H1 (cell line): ENCODE measurements at regions not wholly inside any gene's neighbourhood (a gene's known extent, or its start where the extent isn't known, plus 50 kb on each side); places are given as distances from the start of the nearest gene placed in this dataset.

Source experiments
- ASH2L ChIP-seq: fragments of 200-600, 300-600 bp; sonication (generic); IDR thresholded peaks from one replicate; pipeline ENCODE4 v1.7.1; 2017; ENCODE audit warnings: low read length
- BCL11A ChIP-seq, 2 experiments: IDR thresholded peaks; one replicate each; pipeline ENCODE4 v1.6.1; 2011; ENCODE audit warnings: low read depth in 2 of 2, low read length in 2 of 2, mild to moderate bottlenecking in 2 of 2
- HDAC2 ChIP-seq, 2 experiments: fragments of 300-600 bp in 1 of 2; sonication (generic) in 1 of 2; IDR thresholded peaks; 2 replicates each; pipeline ENCODE4 v1.6.1; 2011 to 2012; ENCODE audit warnings: low read depth in 2 of 2, low read length in 2 of 2, mild to moderate bottlenecking in 2 of 2, moderate library complexity in 2 of 2, borderline replicate concordance in 1 of 2, inconsistent platforms in 1 of 2
- JUN ChIP-seq: IDR thresholded peaks from 2 replicates; pipeline ENCODE4 v1.6.1; 2011; ENCODE audit warnings: low read depth, mild to moderate bottlenecking, improper control_type of control experiment, low read length
- KDM5A ChIP-seq: fragments of 200-600 bp; IDR thresholded peaks from 2 replicates; pipeline ENCODE4 v1.7.1; 2012; ENCODE audit warnings: mild to moderate bottlenecking, low read length, inconsistent platforms, mixed read lengths
- SAP30 ChIP-seq: fragments of 300-600 bp; sonication (generic); IDR thresholded peaks from 2 replicates; pipeline ENCODE4 v1.7.1; 2012; ENCODE audit warnings: low read length, moderate library complexity, mild to moderate bottlenecking, inconsistent platforms; ENCODE audit not compliant: insufficient read depth, insufficient replicate concordance
- SP4 ChIP-seq: IDR thresholded peaks from 2 replicates; pipeline ENCODE4 v1.6.1; 2012; ENCODE audit warnings: low read length, inconsistent platforms
- USF2 ChIP-seq: IDR thresholded peaks from 2 replicates; pipeline ENCODE4 v1.6.1; 2011; ENCODE audit warnings: low read length, improper control_type of control experiment
- TF ChIP-seq, protein P1 (sequence below): fragments of 300-600 bp; sonication (generic); IDR thresholded peaks from 2 replicates; pipeline ENCODE4 v1.7.1; 2012; ENCODE audit warnings: low read length, moderate library complexity, mild to moderate bottlenecking, inconsistent platforms; ENCODE audit not compliant: insufficient replicate concordance
- TF ChIP-seq, protein P2 (sequence below): IDR thresholded peaks from 2 replicates; pipeline ENCODE4 v1.6.1; 2012; ENCODE audit warnings: inconsistent platforms

DNA sequence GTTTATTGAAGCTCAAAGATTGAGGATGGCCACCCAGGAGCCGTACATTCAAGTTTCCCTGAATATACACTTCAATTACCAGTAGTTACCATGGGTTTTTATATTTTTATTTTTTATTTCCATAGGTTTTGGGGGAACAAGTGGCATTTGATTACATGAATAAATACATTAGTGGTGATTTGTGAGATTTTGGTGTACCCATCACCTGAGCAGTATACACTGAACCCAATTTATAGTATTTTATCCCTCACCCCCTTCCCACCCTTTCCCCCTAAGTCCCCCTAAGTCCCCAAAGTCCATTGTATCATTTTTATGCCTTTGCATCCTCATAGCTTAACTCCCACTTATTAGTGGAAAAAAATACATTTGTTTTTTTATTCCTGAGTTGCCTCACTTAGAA, 791.4 kb downstream of the BRINP3 start (continued):
- TF ChIP-seq, protein P1, sequence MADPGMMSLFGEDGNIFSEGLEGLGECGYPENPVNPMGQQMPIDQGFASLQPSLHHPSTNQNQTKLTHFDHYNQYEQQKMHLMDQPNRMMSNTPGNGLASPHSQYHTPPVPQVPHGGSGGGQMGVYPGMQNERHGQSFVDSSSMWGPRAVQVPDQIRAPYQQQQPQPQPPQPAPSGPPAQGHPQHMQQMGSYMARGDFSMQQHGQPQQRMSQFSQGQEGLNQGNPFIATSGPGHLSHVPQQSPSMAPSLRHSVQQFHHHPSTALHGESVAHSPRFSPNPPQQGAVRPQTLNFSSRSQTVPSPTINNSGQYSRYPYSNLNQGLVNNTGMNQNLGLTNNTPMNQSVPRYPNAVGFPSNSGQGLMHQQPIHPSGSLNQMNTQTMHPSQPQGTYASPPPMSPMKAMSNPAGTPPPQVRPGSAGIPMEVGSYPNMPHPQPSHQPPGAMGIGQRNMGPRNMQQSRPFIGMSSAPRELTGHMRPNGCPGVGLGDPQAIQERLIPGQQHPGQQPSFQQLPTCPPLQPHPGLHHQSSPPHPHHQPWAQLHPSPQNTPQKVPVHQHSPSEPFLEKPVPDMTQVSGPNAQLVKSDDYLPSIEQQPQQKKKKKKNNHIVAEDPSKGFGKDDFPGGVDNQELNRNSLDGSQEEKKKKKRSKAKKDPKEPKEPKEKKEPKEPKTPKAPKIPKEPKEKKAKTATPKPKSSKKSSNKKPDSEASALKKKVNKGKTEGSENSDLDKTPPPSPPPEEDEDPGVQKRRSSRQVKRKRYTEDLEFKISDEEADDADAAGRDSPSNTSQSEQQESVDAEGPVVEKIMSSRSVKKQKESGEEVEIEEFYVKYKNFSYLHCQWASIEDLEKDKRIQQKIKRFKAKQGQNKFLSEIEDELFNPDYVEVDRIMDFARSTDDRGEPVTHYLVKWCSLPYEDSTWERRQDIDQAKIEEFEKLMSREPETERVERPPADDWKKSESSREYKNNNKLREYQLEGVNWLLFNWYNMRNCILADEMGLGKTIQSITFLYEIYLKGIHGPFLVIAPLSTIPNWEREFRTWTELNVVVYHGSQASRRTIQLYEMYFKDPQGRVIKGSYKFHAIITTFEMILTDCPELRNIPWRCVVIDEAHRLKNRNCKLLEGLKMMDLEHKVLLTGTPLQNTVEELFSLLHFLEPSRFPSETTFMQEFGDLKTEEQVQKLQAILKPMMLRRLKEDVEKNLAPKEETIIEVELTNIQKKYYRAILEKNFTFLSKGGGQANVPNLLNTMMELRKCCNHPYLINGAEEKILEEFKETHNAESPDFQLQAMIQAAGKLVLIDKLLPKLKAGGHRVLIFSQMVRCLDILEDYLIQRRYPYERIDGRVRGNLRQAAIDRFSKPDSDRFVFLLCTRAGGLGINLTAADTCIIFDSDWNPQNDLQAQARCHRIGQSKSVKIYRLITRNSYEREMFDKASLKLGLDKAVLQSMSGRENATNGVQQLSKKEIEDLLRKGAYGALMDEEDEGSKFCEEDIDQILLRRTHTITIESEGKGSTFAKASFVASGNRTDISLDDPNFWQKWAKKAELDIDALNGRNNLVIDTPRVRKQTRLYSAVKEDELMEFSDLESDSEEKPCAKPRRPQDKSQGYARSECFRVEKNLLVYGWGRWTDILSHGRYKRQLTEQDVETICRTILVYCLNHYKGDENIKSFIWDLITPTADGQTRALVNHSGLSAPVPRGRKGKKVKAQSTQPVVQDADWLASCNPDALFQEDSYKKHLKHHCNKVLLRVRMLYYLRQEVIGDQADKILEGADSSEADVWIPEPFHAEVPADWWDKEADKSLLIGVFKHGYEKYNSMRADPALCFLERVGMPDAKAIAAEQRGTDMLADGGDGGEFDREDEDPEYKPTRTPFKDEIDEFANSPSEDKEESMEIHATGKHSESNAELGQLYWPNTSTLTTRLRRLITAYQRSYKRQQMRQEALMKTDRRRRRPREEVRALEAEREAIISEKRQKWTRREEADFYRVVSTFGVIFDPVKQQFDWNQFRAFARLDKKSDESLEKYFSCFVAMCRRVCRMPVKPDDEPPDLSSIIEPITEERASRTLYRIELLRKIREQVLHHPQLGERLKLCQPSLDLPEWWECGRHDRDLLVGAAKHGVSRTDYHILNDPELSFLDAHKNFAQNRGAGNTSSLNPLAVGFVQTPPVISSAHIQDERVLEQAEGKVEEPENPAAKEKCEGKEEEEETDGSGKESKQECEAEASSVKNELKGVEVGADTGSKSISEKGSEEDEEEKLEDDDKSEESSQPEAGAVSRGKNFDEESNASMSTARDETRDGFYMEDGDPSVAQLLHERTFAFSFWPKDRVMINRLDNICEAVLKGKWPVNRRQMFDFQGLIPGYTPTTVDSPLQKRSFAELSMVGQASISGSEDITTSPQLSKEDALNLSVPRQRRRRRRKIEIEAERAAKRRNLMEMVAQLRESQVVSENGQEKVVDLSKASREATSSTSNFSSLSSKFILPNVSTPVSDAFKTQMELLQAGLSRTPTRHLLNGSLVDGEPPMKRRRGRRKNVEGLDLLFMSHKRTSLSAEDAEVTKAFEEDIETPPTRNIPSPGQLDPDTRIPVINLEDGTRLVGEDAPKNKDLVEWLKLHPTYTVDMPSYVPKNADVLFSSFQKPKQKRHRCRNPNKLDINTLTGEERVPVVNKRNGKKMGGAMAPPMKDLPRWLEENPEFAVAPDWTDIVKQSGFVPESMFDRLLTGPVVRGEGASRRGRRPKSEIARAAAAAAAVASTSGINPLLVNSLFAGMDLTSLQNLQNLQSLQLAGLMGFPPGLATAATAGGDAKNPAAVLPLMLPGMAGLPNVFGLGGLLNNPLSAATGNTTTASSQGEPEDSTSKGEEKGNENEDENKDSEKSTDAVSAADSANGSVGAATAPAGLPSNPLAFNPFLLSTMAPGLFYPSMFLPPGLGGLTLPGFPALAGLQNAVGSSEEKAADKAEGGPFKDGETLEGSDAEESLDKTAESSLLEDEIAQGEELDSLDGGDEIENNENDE = no peak
- TF ChIP-seq USF2 (no peak), ASH2L (no peak), KDM5A (no peak), HDAC2 (IDR thresholded peaks at IDR 0.05; ENCODE audit: borderline replicate concordance in 1 of 2, low read depth in 2 of 2, low read length in 2 of 2) (no peak), JUN (no peak), SAP30 (no peak), BCL11A (IDR thresholded peaks at IDR 0.05; ENCODE audit: low read depth in 2 of 2, low read length in 2 of 2) (no peak), SP4 (no peak)
- TF ChIP-seq, protein P2, sequence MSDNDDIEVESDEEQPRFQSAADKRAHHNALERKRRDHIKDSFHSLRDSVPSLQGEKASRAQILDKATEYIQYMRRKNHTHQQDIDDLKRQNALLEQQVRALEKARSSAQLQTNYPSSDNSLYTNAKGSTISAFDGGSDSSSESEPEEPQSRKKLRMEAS = no peak
